Neuronal stem cell (in vitro differentiated cells): ENCODE measurements at regions not wholly inside any gene's neighbourhood (a gene's known extent, or its start where the extent isn't known, plus 50 kb on each side); places are given as distances from the start of the nearest gene placed in this dataset.

ENCODE experiments used
- DNase-seq: peaks from one replicate; pipeline ENCODE4 v3.0.0-alpha.2; 2013; ENCODE audit warnings: low spot score
- H2AFZ ChIP-seq: one replicate; pipeline ENCODE4 v1.6.1; 2013; ENCODE audit warnings: mild to moderate bottlenecking, low read length, inconsistent platforms
- H2AK5ac ChIP-seq: 2 replicates; pipeline ENCODE4 v1.6.1; 2013; ENCODE audit warnings: low read depth, mild to moderate bottlenecking, inconsistent platforms, low read length, moderate library complexity, mixed read lengths
- H2BK120ac ChIP-seq: 2 replicates; pipeline ENCODE4 v1.6.1; 2013; ENCODE audit warnings: low read depth, mild to moderate bottlenecking, inconsistent platforms, low read length, moderate library complexity, mixed read lengths
- H2BK12ac ChIP-seq: one replicate; pipeline ENCODE4 v1.6.1; 2013; ENCODE audit warnings: low read length, inconsistent platforms
- H2BK15ac ChIP-seq: 2 replicates; pipeline ENCODE4 v1.6.1; 2013; ENCODE audit warnings: mild to moderate bottlenecking, low read length, inconsistent platforms, mixed read lengths
- H2BK5ac ChIP-seq: one replicate; pipeline ENCODE4 v1.6.1; 2013; ENCODE audit warnings: inconsistent platforms, mild to moderate bottlenecking, low read length, moderate library complexity
- H3K14ac ChIP-seq: one replicate; pipeline ENCODE4 v1.6.1; 2013; ENCODE audit warnings: low read length, inconsistent platforms
- H3K18ac ChIP-seq: 2 replicates; pipeline ENCODE4 v1.6.1; 2013; ENCODE audit warnings: low read length, inconsistent platforms
- H3K23ac ChIP-seq: 2 replicates; pipeline ENCODE4 v1.6.1; 2013; ENCODE audit warnings: low read depth, mild to moderate bottlenecking, mixed read lengths, low read length, inconsistent platforms; ENCODE audit not compliant: poor library complexity
- H3K27ac ChIP-seq: replicated peaks from 3 replicates; pipeline ENCODE4 v1.5.1; 2013; ENCODE audit warnings: low read length, inconsistent platforms
- H3K27me3 ChIP-seq, 3 experiments: 2 replicates each; pipeline ENCODE4 v1.6.1; 2013; ENCODE audit warnings: low read length in 3 of 3, mild to moderate bottlenecking in 2 of 3, inconsistent platforms in 1 of 3, low read depth in 1 of 3, mixed read lengths in 1 of 3, moderate library complexity in 1 of 3; ENCODE audit not compliant: control insufficient read depth in 3 of 3, insufficient read depth in 3 of 3
- H3K36me3 ChIP-seq, 2 donors: replicated peaks in 1 of 2; 2 replicates each; pipeline ENCODE4 v1.6.1; 2013; ENCODE audit warnings: low read length in 2 of 2; ENCODE audit not compliant: control insufficient read depth in 2 of 2, insufficient read depth in 2 of 2
- H3K4ac ChIP-seq: 2 replicates; pipeline ENCODE4 v1.6.1; 2013; ENCODE audit warnings: inconsistent platforms, mild to moderate bottlenecking, low read length, moderate library complexity
- H3K4me1 ChIP-seq, 2 donors: 1 replicate in 1 of 2; 2 replicates in 1 of 2; pipeline ENCODE4 v1.6.1; 2013; ENCODE audit warnings: low read length in 2 of 2, low read depth in 1 of 2; ENCODE audit not compliant: control insufficient read depth in 2 of 2, insufficient read depth in 1 of 2
- H3K4me2 ChIP-seq: one replicate; pipeline ENCODE4 v1.6.1; 2013; ENCODE audit warnings: mild to moderate bottlenecking, low read length, inconsistent platforms; ENCODE audit not compliant: insufficient read depth, poor library complexity, severe bottlenecking
- H3K4me3 ChIP-seq, 2 donors: 2 replicates each; pipeline ENCODE4 v1.5.1; 2013; ENCODE audit warnings: low read length in 2 of 2, mild to moderate bottlenecking in 2 of 2, inconsistent platforms in 1 of 2, moderate library complexity in 1 of 2
- H3K79me1 ChIP-seq: one replicate; pipeline ENCODE4 v1.6.1; 2013; ENCODE audit warnings: low read depth, mild to moderate bottlenecking, inconsistent platforms, low read length, moderate library complexity
- H3K9ac ChIP-seq: one replicate; pipeline ENCODE4 v1.6.1; 2013; ENCODE audit warnings: mild to moderate bottlenecking, low read depth, low read length, inconsistent platforms; ENCODE audit not compliant: poor library complexity
- H3K9me3 ChIP-seq, 2 donors: replicated peaks in 1 of 2; 2 replicates each; pipeline versions ENCODE3 to v1.6.1; 2013; ENCODE audit warnings: low read length in 2 of 2, mild to moderate bottlenecking in 2 of 2, inconsistent platforms in 1 of 2, low read depth in 1 of 2, mixed read lengths in 1 of 2, moderate library complexity in 1 of 2; ENCODE audit not compliant: control insufficient read depth in 2 of 2, insufficient read depth in 1 of 2
- H4K8ac ChIP-seq: one replicate; pipeline ENCODE4 v1.6.1; 2013; ENCODE audit warnings: low read depth, mild to moderate bottlenecking, inconsistent platforms, low read length, moderate library complexity
- H4K91ac ChIP-seq: one replicate; pipeline ENCODE4 v1.6.1; 2013; ENCODE audit warnings: low read length, low read depth, mild to moderate bottlenecking, inconsistent platforms; ENCODE audit not compliant: poor library complexity
- WGBS, 2 donors: extraction: QIAGEN DNeasy Blood & Tissue Kit; methylation state at CpG; one replicate each; pipeline ENCODE4 v1.1.7; 2013; ENCODE audit warnings: missing lambda C conversion rate in 2 of 2, mixed read lengths in 1 of 2; ENCODE audit not compliant: insufficient read length in 2 of 2, insufficient replicate concordance in 1 of 2; ENCODE audit errors: extremely low coverage in 2 of 2; 5-methylcytosine and 5-hydroxymethylcytosine counted together

DNA sequence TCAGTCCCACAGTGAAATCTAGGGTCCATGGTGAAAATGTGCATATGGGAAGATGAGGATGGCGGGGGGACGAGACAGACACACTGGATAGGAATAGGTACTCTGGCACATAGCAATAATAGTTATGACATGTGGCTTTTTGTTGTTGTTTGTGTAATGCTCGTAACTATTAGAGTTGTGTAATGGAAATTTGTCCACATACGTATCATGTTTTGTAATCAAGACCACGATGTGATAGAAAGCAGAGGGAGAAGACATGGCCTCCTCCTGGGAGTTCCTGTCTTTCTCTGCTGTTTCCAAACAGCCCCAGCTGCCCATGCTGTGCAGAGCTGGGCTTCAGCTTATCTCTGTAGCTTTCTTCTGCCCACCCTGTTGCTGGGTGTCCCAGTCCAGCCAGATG is 185.3 kb upstream of the TMTC4 start:
- Histone ChIP-seq H3K23ac (no peak overlapping the region), H3K14ac (no peak overlapping the region), H3K4me1 (peaks cover 0 to 2% of the 10 kb centered on the region in 2 donors), H3K79me1 (no peaks in the 10 kb centered on the region), H3K4ac (no peak overlapping the region), H3K9ac (no peak overlapping the region), H3K36me3 (no peaks in the 10 kb centered on the region), H3K27me3 (no peaks in the 10 kb centered on the region), H3K4me3 (no peak overlapping the region), H4K91ac (no peak overlapping the region), H2BK12ac (no peak overlapping the region), H3K9me3 (no peaks in the 10 kb centered on the region), H2AFZ (no peak overlapping the region), H3K27ac (no peak overlapping the region), H4K8ac (no peak overlapping the region), H3K4me2 (no peak overlapping the region), H2AK5ac (no peak overlapping the region), H2BK5ac (no peak overlapping the region), H2BK15ac (no peak overlapping the region), H2BK120ac (no peak overlapping the region), H3K18ac (no peak overlapping the region)
- WGBS, 2 donors: no CpG with 5 or more reads among the region's 5 CpGs
- no peak for DNase-seq

DNA sequence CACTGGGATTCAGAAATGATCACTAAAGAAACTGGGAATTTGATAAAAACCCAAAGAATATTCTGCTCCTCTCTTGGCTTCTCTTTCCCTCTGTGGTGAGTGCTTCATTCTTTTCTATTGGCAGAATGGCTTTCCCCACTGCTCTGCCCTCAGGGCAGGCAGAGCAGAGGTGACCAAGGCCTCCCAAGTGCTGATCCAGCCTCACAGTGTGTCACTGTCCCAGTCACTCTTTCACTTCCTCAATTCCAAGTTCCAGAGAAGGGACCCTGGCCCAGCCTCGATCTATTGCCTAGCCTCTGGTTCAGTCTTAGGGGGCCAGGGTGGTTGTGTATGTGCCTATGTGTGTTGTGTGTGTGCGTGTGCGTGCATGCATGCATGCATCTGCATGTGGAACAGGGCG is 180.6 kb upstream of the TMTC4 start:
- Histone ChIP-seq H3K4me1 (peaks cover 0 to 4% of the 10 kb centered on the region in 2 donors), H3K9me3 (no peaks in the 10 kb centered on the region), H3K18ac (peak overlapping the region; percentile 68), H3K4me2 (no peak overlapping the region), H3K23ac (no peak overlapping the region), H3K36me3 (no peaks in the 10 kb centered on the region), H4K91ac (no peak overlapping the region), H4K8ac (no peak overlapping the region), H3K4ac (no peak overlapping the region), H3K4me3 (peak overlapping the region in 1 of 2 donors; percentile 23), H2BK15ac (no peak overlapping the region), H2AK5ac (no peak overlapping the region), H2BK12ac (no peak overlapping the region), H3K79me1 (no peaks in the 10 kb centered on the region), H2BK120ac (no peak overlapping the region), H3K27me3 (no peaks in the 10 kb centered on the region), H3K9ac (no peak overlapping the region), H2BK5ac (no peak overlapping the region), H2AFZ (no peak overlapping the region), H3K14ac (peak overlapping the region; percentile 94), H3K27ac (no peak overlapping the region)
- DNase-seq: no peak
- no CpG with 5 or more reads among the region's 4 CpGs for WGBS, 2 donors

DNA sequence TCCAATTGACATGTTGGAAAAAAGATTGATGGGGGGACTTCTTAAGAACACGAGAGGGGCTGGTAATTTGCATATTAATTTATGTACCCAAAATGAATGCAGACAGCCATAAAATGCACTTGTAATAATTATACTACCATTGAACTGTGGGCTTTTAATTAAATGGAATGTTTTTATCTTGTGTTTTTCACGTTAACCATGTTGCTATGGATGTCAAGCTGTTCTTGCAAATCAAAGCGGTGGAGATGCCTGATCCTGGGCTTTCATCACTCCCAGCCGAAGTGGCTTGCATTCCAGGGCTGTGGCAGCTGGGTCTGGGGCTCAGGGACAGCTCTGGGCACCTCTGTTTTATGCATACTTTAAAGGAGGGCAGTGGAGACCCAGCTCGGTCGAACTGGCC is 179.4 kb upstream of the TMTC4 start:
- H3K36me3 ChIP-seq: no peaks in the 10 kb centered on the region
- DNase-seq: no peak
- H2AFZ ChIP-seq: no peak overlapping the region
- no peak overlapping the region for H3K9ac ChIP-seq
- H3K4me2 ChIP-seq: no peak overlapping the region
- H4K91ac ChIP-seq: no peak overlapping the region
- H2BK120ac ChIP-seq: no peak overlapping the region
- H3K4ac ChIP-seq: no peak overlapping the region
- peak overlapping the region; percentile 53 for H3K18ac ChIP-seq
- H2BK5ac ChIP-seq: no peak overlapping the region
- H4K8ac ChIP-seq: no peak overlapping the region
- H3K4me1 ChIP-seq: peaks cover 0 to 4% of the 10 kb centered on the region in 2 donors
- H3K79me1 ChIP-seq: no peaks in the 10 kb centered on the region
- no peak overlapping the region for H2BK12ac ChIP-seq
- H3K14ac ChIP-seq: no peak overlapping the region
- H2AK5ac ChIP-seq: no peak overlapping the region
- no peak overlapping the region for H3K4me3 ChIP-seq
- WGBS, 2 donors: no CpG with 5 or more reads among the region's 6 CpGs
- H3K27ac ChIP-seq: no peak overlapping the region
- no peak overlapping the region for H3K23ac ChIP-seq
- H2BK15ac ChIP-seq: no peak overlapping the region
- peaks cover 0 to 3% of the 10 kb centered on the region in 2 donors for H3K9me3 ChIP-seq
- H3K27me3 ChIP-seq: no peaks in the 10 kb centered on the region

DNA sequence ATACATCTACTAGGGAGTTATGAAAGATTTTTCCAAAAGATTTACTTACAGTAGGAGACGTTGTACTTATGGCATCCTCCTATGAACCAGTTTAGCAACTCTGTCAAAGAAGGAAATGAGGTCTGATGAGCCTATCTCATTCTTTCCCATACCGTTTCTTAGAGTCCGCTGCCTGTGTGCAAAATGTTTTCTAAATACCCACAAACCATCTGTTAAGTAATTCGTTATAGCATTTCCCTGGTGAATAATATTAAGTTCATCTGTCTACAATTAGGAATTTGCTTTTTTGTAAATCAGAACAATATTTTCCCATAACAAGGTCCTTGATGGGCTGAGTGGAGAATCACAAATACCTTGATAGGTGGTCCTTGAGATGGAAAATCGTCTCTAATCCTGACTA is 178.8 kb upstream of the TMTC4 start:
- Histone ChIP-seq H3K36me3 (no peaks in the 10 kb centered on the region), H3K4me3 (no peak overlapping the region), H2BK120ac (no peak overlapping the region), H2AK5ac (no peak overlapping the region), H3K9ac (no peak overlapping the region), H4K8ac (no peak overlapping the region), H3K79me1 (no peaks in the 10 kb centered on the region), H2BK15ac (no peak overlapping the region), H3K4me2 (no peak overlapping the region), H3K27me3 (no peaks in the 10 kb centered on the region), H3K14ac (no peak overlapping the region), H3K4me1 (peaks cover 0 to 4% of the 10 kb centered on the region in 2 donors), H2BK12ac (no peak overlapping the region), H2AFZ (no peak overlapping the region), H4K91ac (no peak overlapping the region), H3K23ac (no peak overlapping the region), H3K4ac (no peak overlapping the region), H3K27ac (no peak overlapping the region), H2BK5ac (no peak overlapping the region), H3K9me3 (peaks cover 0 to 3% of the 10 kb centered on the region in 2 donors), H3K18ac (no peak overlapping the region)
- no peak for DNase-seq
- WGBS, 2 donors: no CpG with 5 or more reads among the region's 5 CpGs
